NB4 (cell line): ENCODE measurements at regions not wholly inside any gene's neighbourhood (a gene's known extent, or its start where the extent isn't known, plus 50 kb on each side); places are given as distances from the start of the nearest gene placed in this dataset.

Experiments used
- DNase-seq: peaks from one replicate; pipeline ENCODE4 v3.0.0; 2010; ENCODE audit warnings: low read depth
- H3K4me3 ChIP-seq: one replicate; pipeline ENCODE4 v1.5.1; 2011; ENCODE audit warnings: mild to moderate bottlenecking, low read depth, low read length, moderate library complexity
- CTCF ChIP-seq: IDR thresholded peaks from one replicate; pipeline ENCODE4 v1.5.1; 2012; ENCODE audit warnings: low read depth, low read length
- MAX ChIP-seq: IDR thresholded peaks from 2 replicates; pipeline ENCODE4 v1.6.1; 2011; ENCODE audit warnings: low read depth, low read length
- MYC ChIP-seq: IDR thresholded peaks from 2 replicates; pipeline ENCODE4 v1.6.1; 2011; ENCODE audit warnings: low read depth, low read length
- POLR2A ChIP-seq: IDR thresholded peaks from 2 replicates; pipeline ENCODE4 v1.6.1; 2011; ENCODE audit warnings: mild to moderate bottlenecking; ENCODE audit not compliant: insufficient read length; ENCODE audit errors: extremely low read depth

GRCh38 chr6:119829006-119829405 lies 479.4 kb upstream of the MAN1A1 start:
- DNase-seq = no peak
- H3K4me3 ChIP-seq = no peak overlapping the region
- TF ChIP-seq MAX (no peak), POLR2A (no peak), CTCF (no peak), MYC (no peak)

- no peak for TF ChIP-seq POLR2A
- no peak for TF ChIP-seq MAX
- no peak for TF ChIP-seq CTCF
- TF ChIP-seq MYC = no peak
- H3K4me3 ChIP-seq = no peak overlapping the region
- DNase-seq = no peak
These were observed 471.8 kb upstream of the MAN1A1 start for GRCh38 chr6:119821380-119821779.

GRCh38 chr6:119818876-119819275 lies 469.3 kb upstream of the MAN1A1 start:
- no peak overlapping the region for H3K4me3 ChIP-seq
- no peak for DNase-seq
- TF ChIP-seq POLR2A (no peak), MYC (no peak), MAX (no peak)

- TF ChIP-seq MAX = no peak
- TF ChIP-seq CTCF = no peak
- no peak for TF ChIP-seq POLR2A
- TF ChIP-seq MYC = no peak
- H3K4me3 ChIP-seq = no peak overlapping the region
- no peak for DNase-seq
These were observed 465.2 kb upstream of the MAN1A1 start for GRCh38 chr6:119814609-119815400.

GRCh38 chr6:119802464-119802863 lies 452.9 kb upstream of the MAN1A1 start:
- H3K4me3 ChIP-seq = no peak overlapping the region
- DNase-seq = no peak
- TF ChIP-seq MAX (no peak), MYC (no peak), CTCF (no peak), POLR2A (no peak)

- TF ChIP-seq CTCF (no peak), POLR2A (no peak), MAX (no peak)
- DNase-seq = no peak
These were observed 451.5 kb upstream of the MAN1A1 start for GRCh38 chr6:119801056-119801455.

More at GRCh38 chr6:119801056-119801455, 451.5 kb upstream of the MAN1A1 start:
- H3K4me3 ChIP-seq = no peak overlapping the region
